HFFc6 (cell line): ENCODE measurements at regions not wholly inside any gene's neighbourhood (a gene's known extent, or its start where the extent isn't known, plus 50 kb on each side); places are given as distances from the start of the nearest gene placed in this dataset.
A peak's percentile ranks its signal among the peaks of the same experiment; 100 is the strongest.
"Not testable (repeated sequence)": the region's sequence is repeated elsewhere in the genome, so short reads cannot be mapped to it uniquely, and the experiment has no call there.

ENCODE experiments used
- DNase-seq: peaks from one replicate; pipeline ENCODE4 v3.0.0-alpha.2; 2018
- H3K27ac Mint-ChIP-seq: 2 replicates; pipeline ENCODE4 v1.8.0; 2020; ENCODE audit warnings: mild to moderate bottlenecking, mixed read lengths
- H3K27me3 Mint-ChIP-seq: 2 replicates; pipeline ENCODE4 v1.8.0; 2021; ENCODE audit warnings: mild to moderate bottlenecking, moderate library complexity, mixed read lengths; ENCODE audit not compliant: insufficient read depth
- H3K36me3 Mint-ChIP-seq: 2 replicates; pipeline ENCODE4 v1.8.0; 2021; ENCODE audit warnings: low read depth, mixed read lengths
- H3K4me1 Mint-ChIP-seq: 2 replicates; pipeline ENCODE4 v1.8.0; 2020; ENCODE audit warnings: low read depth, mixed read lengths
- H3K4me3 Mint-ChIP-seq: 2 replicates; pipeline ENCODE4 v1.8.0; 2020; ENCODE audit warnings: mild to moderate bottlenecking, moderate library complexity, mixed read lengths
- H3K9me3 Mint-ChIP-seq: 2 replicates; pipeline ENCODE4 v1.8.0; 2020; ENCODE audit warnings: mild to moderate bottlenecking, mixed read lengths
- TF ChIP-seq, protein P1 (sequence below): fragments of 200-600 bp; sonication (generic); IDR thresholded peaks from 2 replicates; pipeline ENCODE4 v1.5.0; 2021; ENCODE audit warnings: antibody characterized with exemption, mild to moderate bottlenecking

GRCh38 chr1:206384029-206384807 is 86.1 kb upstream of the IKBKE start:
- not testable (repeated sequence) for H3K36me3 Mint-ChIP-seq, H3K9me3 Mint-ChIP-seq, H3K4me3 Mint-ChIP-seq, H3K27me3 Mint-ChIP-seq, H3K4me1 Mint-ChIP-seq
- DNase-seq, result peak; percentile 79
- peak overlapping the region; percentile 72 for H3K27ac Mint-ChIP-seq
- TF ChIP-seq, protein P1, sequence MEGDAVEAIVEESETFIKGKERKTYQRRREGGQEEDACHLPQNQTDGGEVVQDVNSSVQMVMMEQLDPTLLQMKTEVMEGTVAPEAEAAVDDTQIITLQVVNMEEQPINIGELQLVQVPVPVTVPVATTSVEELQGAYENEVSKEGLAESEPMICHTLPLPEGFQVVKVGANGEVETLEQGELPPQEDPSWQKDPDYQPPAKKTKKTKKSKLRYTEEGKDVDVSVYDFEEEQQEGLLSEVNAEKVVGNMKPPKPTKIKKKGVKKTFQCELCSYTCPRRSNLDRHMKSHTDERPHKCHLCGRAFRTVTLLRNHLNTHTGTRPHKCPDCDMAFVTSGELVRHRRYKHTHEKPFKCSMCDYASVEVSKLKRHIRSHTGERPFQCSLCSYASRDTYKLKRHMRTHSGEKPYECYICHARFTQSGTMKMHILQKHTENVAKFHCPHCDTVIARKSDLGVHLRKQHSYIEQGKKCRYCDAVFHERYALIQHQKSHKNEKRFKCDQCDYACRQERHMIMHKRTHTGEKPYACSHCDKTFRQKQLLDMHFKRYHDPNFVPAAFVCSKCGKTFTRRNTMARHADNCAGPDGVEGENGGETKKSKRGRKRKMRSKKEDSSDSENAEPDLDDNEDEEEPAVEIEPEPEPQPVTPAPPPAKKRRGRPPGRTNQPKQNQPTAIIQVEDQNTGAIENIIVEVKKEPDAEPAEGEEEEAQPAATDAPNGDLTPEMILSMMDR, result peak; percentile 57

- H3K4me1 Mint-ChIP-seq, H3K4me3 Mint-ChIP-seq, H3K27me3 Mint-ChIP-seq, H3K36me3 Mint-ChIP-seq, DNase-seq, H3K9me3 Mint-ChIP-seq: not testable (repeated sequence)
- peak overlapping the region; percentile 63 for H3K27ac Mint-ChIP-seq
Observed at GRCh38 chr1:206384891-206385290, 85.4 kb upstream of the IKBKE start.

DNA sequence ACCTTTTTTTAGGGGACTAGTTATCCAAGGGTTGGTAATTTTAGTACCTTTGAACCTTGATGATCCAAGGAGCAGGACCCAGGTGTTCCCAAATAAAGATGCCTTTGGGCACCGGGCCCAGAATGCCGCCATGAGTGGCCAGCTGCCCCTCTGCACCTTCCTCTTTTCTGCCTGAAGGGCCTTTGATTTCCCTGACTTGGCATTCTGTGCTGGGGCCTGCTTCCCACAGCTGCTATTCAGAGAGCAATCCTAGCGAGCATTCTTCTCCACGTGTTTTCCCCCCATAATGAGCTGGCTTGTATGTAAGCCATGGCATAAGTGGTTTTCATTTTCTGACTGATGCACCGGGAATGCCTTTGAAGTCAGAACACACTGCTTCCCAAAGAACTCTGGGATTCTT is 82.6 kb upstream of the IKBKE start:
- not testable (repeated sequence) for H3K27me3 Mint-ChIP-seq

GRCh38 chr1:206391903-206392302 is 78.4 kb upstream of the IKBKE start:
- H3K4me3 Mint-ChIP-seq, H3K36me3 Mint-ChIP-seq, H3K4me1 Mint-ChIP-seq, H3K27me3 Mint-ChIP-seq, DNase-seq, H3K27ac Mint-ChIP-seq, H3K9me3 Mint-ChIP-seq: not testable (repeated sequence)

More for the DNA sequence above, 82.6 kb upstream of the IKBKE start:
- H3K27ac Mint-ChIP-seq, H3K4me3 Mint-ChIP-seq, H3K36me3 Mint-ChIP-seq, H3K4me1 Mint-ChIP-seq, H3K9me3 Mint-ChIP-seq, DNase-seq: not testable (repeated sequence)

DNA sequence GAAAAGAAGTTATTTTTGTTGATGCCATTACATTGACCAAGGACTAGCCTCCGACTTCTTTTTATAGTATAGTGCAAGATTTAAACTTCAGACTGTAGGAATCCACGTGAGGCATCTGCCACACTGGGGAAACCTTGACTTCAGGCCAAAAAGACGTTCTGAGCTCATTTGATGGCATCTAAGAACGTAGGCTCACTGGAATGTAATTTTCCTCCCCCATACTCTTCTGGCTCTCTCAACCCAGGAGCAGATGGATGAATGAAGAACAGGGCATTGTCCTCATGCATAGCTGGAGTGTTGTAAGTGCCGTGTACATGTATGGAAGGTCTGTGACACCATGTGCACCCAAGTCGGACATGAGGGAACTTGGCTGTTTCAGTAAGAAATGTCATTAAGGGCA is 72.8 kb upstream of the IKBKE start:
- not testable (repeated sequence) for H3K4me1 Mint-ChIP-seq, H3K36me3 Mint-ChIP-seq, H3K27ac Mint-ChIP-seq, H3K9me3 Mint-ChIP-seq, H3K4me3 Mint-ChIP-seq, H3K27me3 Mint-ChIP-seq
- DNase-seq, result peak; percentile 56

GRCh38 chr1:206398261-206398660 is 72.0 kb upstream of the IKBKE start:
- not testable (repeated sequence) for H3K27me3 Mint-ChIP-seq, H3K27ac Mint-ChIP-seq, H3K9me3 Mint-ChIP-seq, DNase-seq, H3K4me3 Mint-ChIP-seq, H3K4me1 Mint-ChIP-seq, H3K36me3 Mint-ChIP-seq

GRCh38 chr1:206403612-206404307 is 66.5 kb upstream of the IKBKE start:
- H3K4me3 Mint-ChIP-seq, H3K27me3 Mint-ChIP-seq, H3K36me3 Mint-ChIP-seq, H3K4me1 Mint-ChIP-seq, H3K27ac Mint-ChIP-seq, H3K9me3 Mint-ChIP-seq, DNase-seq: not testable (repeated sequence)

DNA sequence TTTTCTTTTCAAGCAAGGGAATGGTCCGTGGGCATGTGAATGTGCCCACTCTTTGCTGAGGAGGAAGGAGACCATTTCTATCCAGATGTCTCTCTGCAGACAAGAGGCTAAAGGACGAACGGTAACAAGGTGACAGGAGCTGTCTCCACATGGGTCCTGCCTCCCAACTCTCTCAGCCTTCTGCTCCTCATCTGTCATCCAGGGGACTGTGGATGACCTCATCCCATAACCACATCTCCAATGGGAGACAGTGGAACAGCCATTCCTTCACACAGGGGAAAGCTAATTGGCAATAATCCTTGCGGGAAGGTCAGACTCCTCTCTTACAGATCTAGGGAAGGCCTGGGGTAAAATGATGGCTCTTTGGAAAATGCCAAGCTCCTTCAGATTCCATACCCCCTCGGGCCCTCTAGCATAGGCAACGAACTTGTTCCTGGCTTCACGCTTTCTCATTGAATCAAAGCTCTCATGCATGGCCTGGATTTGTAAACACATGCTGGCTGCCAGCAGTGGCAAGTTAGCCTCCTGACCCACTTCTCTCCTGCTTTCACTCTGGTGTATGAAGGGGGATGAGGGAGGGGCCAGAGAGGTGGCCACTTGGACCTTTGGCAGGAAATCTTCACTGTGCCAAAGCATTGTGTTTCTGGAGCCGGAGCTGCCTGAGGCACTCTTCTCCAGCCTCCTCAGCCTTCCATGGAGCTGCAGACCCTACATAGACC is 65.8 kb upstream of the IKBKE start:
- H3K9me3 Mint-ChIP-seq, H3K36me3 Mint-ChIP-seq, H3K4me1 Mint-ChIP-seq, H3K4me3 Mint-ChIP-seq, H3K27me3 Mint-ChIP-seq, H3K27ac Mint-ChIP-seq, DNase-seq: not testable (repeated sequence)

DNA sequence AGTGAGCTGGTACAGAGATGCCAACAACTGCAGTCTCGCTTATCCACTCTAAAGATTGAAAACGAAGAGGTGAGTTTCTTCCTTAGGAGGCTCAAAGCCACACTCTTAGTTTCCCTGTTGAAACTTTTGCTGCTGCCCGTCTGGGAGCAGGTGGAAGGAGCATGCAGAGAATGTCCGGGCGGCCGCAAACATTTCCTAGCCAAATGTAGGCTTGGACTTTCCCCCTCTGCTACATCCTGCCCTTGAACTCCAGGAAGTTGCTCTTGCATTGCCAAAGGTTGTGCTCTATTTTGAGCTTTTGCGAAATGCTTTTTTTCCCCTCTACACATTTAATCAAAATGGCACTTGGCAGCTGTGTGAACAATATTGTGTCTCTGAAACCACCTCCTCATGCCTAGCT is 65.0 kb upstream of the IKBKE start:
- H3K36me3 Mint-ChIP-seq, H3K4me3 Mint-ChIP-seq, H3K27me3 Mint-ChIP-seq, DNase-seq, H3K4me1 Mint-ChIP-seq, H3K9me3 Mint-ChIP-seq, H3K27ac Mint-ChIP-seq: not testable (repeated sequence)

DNA sequence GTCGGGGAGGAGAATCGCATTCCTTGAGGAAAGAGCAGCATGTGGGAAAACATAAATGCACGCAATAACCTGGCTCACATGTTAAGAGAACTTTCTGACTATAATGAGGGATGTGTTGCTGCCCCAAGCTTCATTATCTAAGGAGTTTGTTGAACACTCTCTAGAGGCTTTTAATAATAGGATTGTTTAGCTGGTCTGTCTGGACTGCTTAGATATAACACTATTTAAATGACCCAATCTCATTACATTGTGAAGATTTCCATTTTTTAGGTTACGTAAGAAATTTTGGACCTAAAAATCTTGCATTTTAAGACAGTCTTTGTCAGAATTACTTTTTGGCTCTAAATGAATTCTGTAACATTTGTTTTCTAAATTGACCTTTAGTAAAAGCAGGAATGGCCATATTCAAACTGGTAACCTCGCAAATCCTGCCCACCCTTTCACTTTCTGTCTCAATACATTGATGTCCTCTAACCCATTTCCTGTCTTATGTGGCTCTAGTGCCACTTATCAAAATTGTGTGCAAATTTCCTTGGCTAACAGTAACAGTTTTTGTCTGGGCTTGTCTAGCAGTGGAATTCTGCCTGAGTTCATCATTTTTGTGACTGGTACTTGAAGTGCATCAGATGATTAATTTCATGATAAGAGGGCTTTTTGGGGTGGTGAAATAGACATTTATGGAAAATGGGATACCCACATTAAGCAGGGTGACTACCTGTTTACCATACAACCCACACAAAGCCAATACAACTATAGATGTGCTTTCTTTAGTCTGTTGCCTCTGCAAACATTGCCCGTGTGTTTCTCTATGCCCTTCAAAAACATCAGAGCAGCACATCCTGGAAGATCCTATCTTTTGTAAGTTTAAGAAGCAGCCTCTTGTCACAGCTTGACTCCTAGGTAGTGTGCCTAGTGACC is 61.6 kb upstream of the IKBKE start:
- not testable (repeated sequence) for H3K36me3 Mint-ChIP-seq, DNase-seq, H3K27ac Mint-ChIP-seq, H3K27me3 Mint-ChIP-seq, H3K4me1 Mint-ChIP-seq, H3K4me3 Mint-ChIP-seq, H3K9me3 Mint-ChIP-seq
